NOMO-1 (cell line): ENCODE measurements at regions not wholly inside any gene's neighbourhood (a gene's known extent, or its start where the extent isn't known, plus 50 kb on each side); places are given as distances from the start of the nearest gene placed in this dataset.
"Not testable (repeated sequence)": the region's sequence is repeated elsewhere in the genome, so short reads cannot be mapped to it uniquely, and the experiment has no call there.

Source experiments
- DNase-seq, 2 experiments: peaks; one replicate each; lab custom pipeline; 2025; ENCODE audit not compliant: unreplicated experiment in 2 of 2; lab: John Stamatoyannopoulos, UW

GRCh38 chr17:43345515-43345914 is 53.3 kb upstream of the ARL4D start:
- DNase-seq, result not testable (repeated sequence)

- no peak for DNase-seq
Observed at GRCh38 chr17:43344685-43345084, 54.1 kb upstream of the ARL4D start.

- DNase-seq, result no peak
Observed at GRCh38 chr17:43342589-43342890, 56.3 kb upstream of the ARL4D start.

- no peak for DNase-seq
Observed at GRCh38 chr17:43341715-43342588, 56.8 kb upstream of the ARL4D start.

- DNase-seq, result peak; percentile 1 to 47
Observed at GRCh38 chr17:43338886-43339516, 59.8 kb upstream of the ARL4D start.

GRCh38 chr17:43337684-43338428 is 60.9 kb upstream of the ARL4D start:
- DNase-seq, result no peak

GRCh38 chr17:43334738-43335402 is 63.9 kb upstream of the ARL4D start:
- DNase-seq, result peak in 1 of 2 experiments; percentile 2

GRCh38 chr17:43333433-43333943 is 65.3 kb upstream of the ARL4D start:
- DNase-seq, result no peak

GRCh38 chr17:43332230-43332629 is 66.6 kb upstream of the ARL4D start:
- DNase-seq, result no peak

- no peak for DNase-seq
Observed at GRCh38 chr17:43330876-43331639, 67.7 kb upstream of the ARL4D start.

- no peak for DNase-seq
Observed at GRCh38 chr17:43329183-43329582, 69.6 kb upstream of the ARL4D start.

- peak in 1 of 2 experiments; percentile 3 for DNase-seq
Observed at GRCh38 chr17:43328650-43329049, 70.1 kb upstream of the ARL4D start.

GRCh38 chr17:43327834-43328420 is 70.9 kb upstream of the ARL4D start:
- peak in 1 of 2 experiments; percentile 1 for DNase-seq

- DNase-seq, result no peak
Observed at GRCh38 chr17:43327421-43327820, 71.4 kb upstream of the ARL4D start.

GRCh38 chr17:43326490-43327275 is 72.1 kb upstream of the ARL4D start:
- no peak for DNase-seq

GRCh38 chr17:43324205-43324893 is 74.4 kb upstream of the ARL4D start:
- no peak for DNase-seq

- DNase-seq, result no peak
Observed at GRCh38 chr17:43319293-43320124, 79.3 kb upstream of the ARL4D start.
